Endothelial cell of umbilical vein (primary cell): ENCODE measurements at regions not wholly inside any gene's neighbourhood (a gene's known extent, or its start where the extent isn't known, plus 50 kb on each side); places are given as distances from the start of the nearest gene placed in this dataset.

ENCODE experiments used
- BruUV-seq: library from RNA; stranded (reverse); fragments of 400-500 nt; replicated peaks from 2 replicates; lab custom pipeline; 2021; lab: Mats Ljungman, UMichigan
- CTCF ChIA-PET: fragments of 300-600, 350-600 bp; sonication (Branson Sonifier 250); formaldehyde crosslinking; loops from one replicate; lab custom pipeline; 2021; ENCODE audit warnings: antibody characterized with exemption, inconsistent platforms; lab: Charles Lee
- POLR2A ChIA-PET: fragments of 300-600, 350-600 bp; sonication (Branson Sonifier 250); formaldehyde crosslinking; loops from one replicate; lab custom pipeline; 2021; ENCODE audit warnings: antibody characterized with exemption, inconsistent platforms; lab: Charles Lee
- DNase-seq: peaks from one replicate; pipeline ENCODE4 v3.0.0-alpha.2; 2011; ENCODE audit warnings: low read depth, low spot score
- FAIRE-seq: peaks from 2 replicates; lab custom pipeline; 2011; peaks lifted over from hg19 to GRCh38; lab: Jason Lieb, UNC
- H2AFZ ChIP-seq: 2 replicates; pipeline ENCODE4 v1.6.0; 2012; ENCODE audit warnings: low read depth, low read length, control low read depth, inconsistent platforms
- H3K27ac ChIP-seq: 2 replicates; pipeline ENCODE4 v1.5.1; 2011; ENCODE audit warnings: low read depth, mild to moderate bottlenecking, control low read depth, low read length, moderate library complexity; ENCODE audit not compliant: insufficient read depth
- H3K27me3 ChIP-seq, 2 experiments: 2 replicates each; pipeline versions ENCODE4 v1.6.0 to v1.6.1; 2011; ENCODE audit warnings: low read length in 2 of 2, mixed read lengths in 1 of 2; ENCODE audit not compliant: control insufficient read depth in 2 of 2, insufficient read depth in 2 of 2
- H3K36me3 ChIP-seq, 2 experiments: 2 replicates in 1 of 2; 3 replicates in 1 of 2; pipeline ENCODE4 v1.5.1; 2011; ENCODE audit warnings: low read length in 2 of 2, mild to moderate bottlenecking in 1 of 2, moderate library complexity in 1 of 2; ENCODE audit not compliant: control insufficient read depth in 2 of 2, insufficient read depth in 2 of 2; ENCODE audit errors: extremely low read depth in 1 of 2
- H3K4me1 ChIP-seq: 3 replicates; pipeline ENCODE4 v1.5.1; 2011; ENCODE audit warnings: mild to moderate bottlenecking, low read length; ENCODE audit not compliant: control insufficient read depth, insufficient read depth; ENCODE audit errors: extremely low read depth
- H3K4me2 ChIP-seq: 2 replicates; pipeline ENCODE4 v1.6.1; 2011; ENCODE audit warnings: low read length, control low read depth, mixed read lengths; ENCODE audit not compliant: insufficient read depth
- H3K4me3 ChIP-seq, 3 experiments: fragments of 200-600 bp in 1 of 3; sonication (generic), shearing (Covaris generic) in 1 of 3; replicated peaks in 1 of 3; 2 replicates each; pipeline ENCODE4 v1.5.1; 2011 to 2016; ENCODE audit warnings: control low read depth in 3 of 3, low read length in 3 of 3, mild to moderate bottlenecking in 2 of 3, inconsistent platforms in 1 of 3, low read depth in 1 of 3, moderate library complexity in 1 of 3; ENCODE audit not compliant: insufficient read depth in 1 of 3
- H3K79me2 ChIP-seq: 2 replicates; pipeline ENCODE4 v1.6.0; 2012; ENCODE audit warnings: low read length, inconsistent platforms; ENCODE audit not compliant: control insufficient read depth, insufficient read depth
- H3K9ac ChIP-seq: replicated peaks from 2 replicates; pipeline ENCODE3; 2011; ENCODE audit warnings: low read length, control low read depth; ENCODE audit not compliant: insufficient read depth; ENCODE audit errors: extremely low read depth
- H3K9me1 ChIP-seq: replicated peaks from 3 replicates; pipeline ENCODE4 v1.6.0; 2011; ENCODE audit warnings: mild to moderate bottlenecking, low read length; ENCODE audit not compliant: control insufficient read depth, insufficient read depth; ENCODE audit errors: extremely low read depth
- H3K9me3 ChIP-seq: replicated peaks from 2 replicates; pipeline ENCODE4 v1.5.1; 2012; ENCODE audit warnings: low read length, inconsistent platforms; ENCODE audit not compliant: control insufficient read depth, insufficient read depth
- H4K20me1 ChIP-seq: replicated peaks from 2 replicates; pipeline ENCODE3; 2011; ENCODE audit warnings: mild to moderate bottlenecking, low read length; ENCODE audit not compliant: control insufficient read depth, insufficient read depth; ENCODE audit errors: extremely low read depth
- CTCF ChIP-seq, 2 donors: IDR thresholded peaks; 1 replicate in 1 of 2; 2 replicates in 1 of 2; pipeline ENCODE4 v1.5.1; 2011; ENCODE audit warnings: low read length in 2 of 2, mild to moderate bottlenecking in 2 of 2, moderate library complexity in 2 of 2, control low read depth in 1 of 2, inconsistent platforms in 1 of 2, low read depth in 1 of 2; ENCODE audit not compliant: insufficient read depth in 1 of 2; ENCODE audit errors: extremely low read depth in 1 of 2
- EZH2 ChIP-seq: IDR thresholded peaks from 2 replicates; pipeline ENCODE4 v1.6.1; 2012; ENCODE audit warnings: borderline replicate concordance, low read depth, mild to moderate bottlenecking, moderate library complexity, low read length, inconsistent platforms; ENCODE audit not compliant: severe bottlenecking
- FOS ChIP-seq: IDR thresholded peaks from 2 replicates; pipeline ENCODE4 v1.6.1; 2011; ENCODE audit warnings: mild to moderate bottlenecking, low read length, moderate library complexity, borderline replicate concordance; ENCODE audit not compliant: insufficient read depth
- GATA2 ChIP-seq: IDR thresholded peaks from 2 replicates; pipeline ENCODE4 v1.7.0; 2011; ENCODE audit warnings: low read depth, mild to moderate bottlenecking, moderate library complexity, mixed read lengths, low read length; ENCODE audit not compliant: insufficient read length, insufficient read depth
- JUN ChIP-seq: IDR thresholded peaks from 2 replicates; pipeline ENCODE4 v1.6.1; 2011; ENCODE audit warnings: borderline replicate concordance, low read depth; ENCODE audit not compliant: insufficient read length, insufficient read depth
- MAX ChIP-seq: IDR thresholded peaks from 2 replicates; pipeline ENCODE4 v1.6.1; 2011; ENCODE audit not compliant: insufficient read depth, insufficient read length
- MYC ChIP-seq: IDR thresholded peaks from one replicate; pipeline ENCODE4 v1.6.1; 2011; ENCODE audit warnings: mild to moderate bottlenecking, low read depth, low read length
- POLR2A ChIP-seq: IDR thresholded peaks from 2 replicates; pipeline ENCODE4 v1.6.1; 2012; ENCODE audit warnings: low read depth, mild to moderate bottlenecking, control low read depth, low read length
- POLR2AphosphoS5 ChIP-seq: IDR thresholded peaks from 2 replicates; pipeline ENCODE4 v1.6.1; 2012; ENCODE audit warnings: low read depth, mild to moderate bottlenecking, control low read depth, low read length, moderate library complexity; ENCODE audit not compliant: insufficient read depth
- dilution Hi-C: fragments of 300-500 bp; cut with MboI; formaldehyde crosslinking; loops from one replicate; pipeline ENCODE4 v1.15.0; 2019; ENCODE audit warnings: low sequenced_read_pairs; ENCODE audit not compliant: extremely low pct_ligation_motif_present
- intact Hi-C: fragments of 100-400 bp; cut with micrococcal nuclease; formaldehyde crosslinking; loops from one replicate; pipeline ENCODE4 v1.10.0; 2022

DNA sequence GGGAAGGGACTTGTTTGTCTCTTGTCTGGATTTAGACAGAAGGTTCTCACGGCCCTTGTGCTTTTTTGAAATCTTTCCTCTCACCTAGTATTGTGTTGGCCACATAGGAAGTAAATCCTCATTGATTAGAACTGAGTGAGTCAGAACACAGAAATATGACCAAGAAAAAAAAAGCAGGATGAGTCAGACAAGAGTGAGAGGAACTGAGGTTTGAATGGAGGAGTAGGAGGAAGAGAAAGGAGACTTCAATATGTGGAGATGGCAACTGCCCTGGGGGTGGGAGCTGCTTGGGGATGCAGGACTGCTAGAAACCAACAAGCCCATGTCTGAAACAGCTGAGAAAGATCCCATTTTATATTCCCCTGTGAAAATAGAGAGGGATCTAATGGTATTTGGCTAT is 194.1 kb upstream of the ZBTB20 start:
- H3K4me1 ChIP-seq, result peaks cover 8% of the 10 kb centered on the region
- ChIA-PET POLR2A (no interaction called here), CTCF (no interaction called here)
- H4K20me1 ChIP-seq, result no peaks in the 10 kb centered on the region
- no peaks in the 10 kb centered on the region for H3K36me3 ChIP-seq
- H2AFZ ChIP-seq, result peak overlapping the region; percentile 57
- no peaks in the 10 kb centered on the region for H3K79me2 ChIP-seq
- dilution Hi-C loops, result no loop called here
- TF ChIP-seq FOS (peak; percentile 96), CTCF (IDR thresholded peaks at IDR 0.05; ENCODE audit: extremely low read depth in 1 of 2, insufficient read depth in 1 of 2, low read depth in 1 of 2, low read length in 2 of 2) (no peak), MAX (no peak), JUN (peak; percentile 87), MYC (no peak), POLR2AphosphoS5 (no peak), POLR2A (no peak), EZH2 (no peak), GATA2 (no peak)
- H3K9me1 ChIP-seq, result no peaks in the 10 kb centered on the region
- BruUV-seq, result no TSS peak
- no peak overlapping the region for H3K9ac ChIP-seq
- DNase-seq (peak; percentile 78), FAIRE-seq (peak; percentile 98)
- no peak overlapping the region for H3K4me3 ChIP-seq
- no peaks in the 10 kb centered on the region for H3K9me3 ChIP-seq
- H3K27me3 ChIP-seq, result no peaks in the 10 kb centered on the region
- H3K27ac ChIP-seq, result peak overlapping the region; percentile 8
- peak overlapping the region; percentile 66 for H3K4me2 ChIP-seq
- intact Hi-C loops, result loop anchor here (5.0 kb wide), 1 partner anchor 194 kb away; the partner anchor contains the start of gene ZBTB20
